ENCODE measurements at regions not wholly inside any gene's neighbourhood (a gene's known extent, or its start where the extent isn't known, plus 50 kb on each side); places are given as distances from the start of the nearest gene placed in this dataset.
"Not testable (repeated sequence)": the region's sequence is repeated elsewhere in the genome, so short reads cannot be mapped to it uniquely, and the experiment has no call there.

- H4K20me1 ChIP-seq (ENCODE audit: control insufficient read depth, insufficient read depth, low read length, poor library complexity, severe bottlenecking); H3K4me3 Mint-ChIP-seq; H3K27ac Mint-ChIP-seq; POLR2A ChIA-PET; H3K27ac ChIP-seq (ENCODE audit: low read length in 2 of 2); H3K9me3 Mint-ChIP-seq (ENCODE audit: insufficient read depth); ATAC-seq (ENCODE audit: low read depth); H3K36me3 ChIP-seq (replicated peaks in 1 of 2; ENCODE audit: control extremely low read depth in 1 of 2, control insufficient read depth in 1 of 2, extremely low read depth in 1 of 2, insufficient read depth in 2 of 2, low read length in 1 of 2); H3K9ac ChIP-seq (ENCODE audit: low read length); H3K27me3 Mint-ChIP-seq; H3K79me2 ChIP-seq (ENCODE audit: control insufficient read depth, insufficient read depth, low read length); intact Hi-C loops (cut with micrococcal nuclease); H3K4me1 ChIP-seq (ENCODE audit: control insufficient read depth in 2 of 2, insufficient read depth in 2 of 2, low read length in 2 of 2); DNase-seq; H3K4me2 ChIP-seq (replicated peaks; ENCODE audit: low read depth, low read length, poor library complexity, severe bottlenecking); H3K27me3 ChIP-seq (replicated peaks in 1 of 4; ENCODE audit: control extremely low read depth in 1 of 4, control insufficient read depth in 3 of 4, insufficient read depth in 4 of 4, low read length in 3 of 4); CTCF ChIA-PET; H3K4me3 ChIP-seq (ENCODE audit: control extremely low read depth in 1 of 5, extremely low read depth in 1 of 5, insufficient read depth in 1 of 5, low read depth in 2 of 5, low read length in 4 of 5); H3K4me1 Mint-ChIP-seq; H2AFZ ChIP-seq (ENCODE audit: insufficient read depth, low read depth, low read length, poor library complexity, severe bottlenecking): not testable (repeated sequence)
- H3K9me3 ChIP-seq (ENCODE audit: control extremely low read depth in 1 of 3, control insufficient read depth in 2 of 3, insufficient read depth in 1 of 3, low read length in 2 of 3): peaks cover 0 to 25% (median 6%) of the 10 kb centered on the region in 3 donors
- WGBS (ENCODE audit: insufficient coverage): 60% methylated on average over 3 of the region's 7 CpGs
Observed at GRCh38 chr21:9014243-9014734, 1507.1 kb upstream of the TPTE start.

- H3K4me3 ChIP-seq (ENCODE audit: control extremely low read depth in 1 of 5, extremely low read depth in 1 of 5, insufficient read depth in 1 of 5, low read depth in 2 of 5, low read length in 4 of 5); H4K20me1 ChIP-seq (ENCODE audit: control insufficient read depth, insufficient read depth, low read length, poor library complexity, severe bottlenecking); H3K27me3 ChIP-seq (replicated peaks in 1 of 4; ENCODE audit: control extremely low read depth in 1 of 4, control insufficient read depth in 3 of 4, insufficient read depth in 4 of 4, low read length in 3 of 4); H3K9ac ChIP-seq (ENCODE audit: low read length); H3K27ac Mint-ChIP-seq; H3K27me3 Mint-ChIP-seq; H3K4me1 Mint-ChIP-seq; H3K4me2 ChIP-seq (replicated peaks; ENCODE audit: low read depth, low read length, poor library complexity, severe bottlenecking); CTCF ChIA-PET; H3K4me3 Mint-ChIP-seq; ATAC-seq (ENCODE audit: low read depth); intact Hi-C loops (cut with micrococcal nuclease); POLR2A ChIA-PET; H2AFZ ChIP-seq (ENCODE audit: insufficient read depth, low read depth, low read length, poor library complexity, severe bottlenecking); H3K9me3 Mint-ChIP-seq (ENCODE audit: insufficient read depth); H3K79me2 ChIP-seq (ENCODE audit: control insufficient read depth, insufficient read depth, low read length); H3K27ac ChIP-seq (ENCODE audit: low read length in 2 of 2); H3K4me1 ChIP-seq (ENCODE audit: control insufficient read depth in 2 of 2, insufficient read depth in 2 of 2, low read length in 2 of 2); DNase-seq; H3K36me3 ChIP-seq (replicated peaks in 1 of 2; ENCODE audit: control extremely low read depth in 1 of 2, control insufficient read depth in 1 of 2, extremely low read depth in 1 of 2, insufficient read depth in 2 of 2, low read length in 1 of 2): not testable (repeated sequence)
- 58% methylated on average over 7 of the region's 8 CpGs for WGBS (ENCODE audit: insufficient coverage)
- peaks cover 0 to 25% (median 6%) of the 10 kb centered on the region in 3 donors for H3K9me3 ChIP-seq (ENCODE audit: control extremely low read depth in 1 of 3, control insufficient read depth in 2 of 3, insufficient read depth in 1 of 3, low read length in 2 of 3)
Observed at GRCh38 chr21:9015483-9016197, 1505.7 kb upstream of the TPTE start.

- WGBS (ENCODE audit: insufficient coverage): 48% methylated on average over 2 of the region's 2 CpGs
- H3K4me1 Mint-ChIP-seq; H3K4me3 ChIP-seq (ENCODE audit: control extremely low read depth in 1 of 5, extremely low read depth in 1 of 5, insufficient read depth in 1 of 5, low read depth in 2 of 5, low read length in 4 of 5); intact Hi-C loops (cut with micrococcal nuclease); H3K27ac Mint-ChIP-seq; H2AFZ ChIP-seq (ENCODE audit: insufficient read depth, low read depth, low read length, poor library complexity, severe bottlenecking); H3K27me3 Mint-ChIP-seq; H3K4me2 ChIP-seq (replicated peaks; ENCODE audit: low read depth, low read length, poor library complexity, severe bottlenecking); H3K4me3 Mint-ChIP-seq; H3K4me1 ChIP-seq (ENCODE audit: control insufficient read depth in 2 of 2, insufficient read depth in 2 of 2, low read length in 2 of 2); H3K9me3 Mint-ChIP-seq (ENCODE audit: insufficient read depth); H3K9ac ChIP-seq (ENCODE audit: low read length); ATAC-seq (ENCODE audit: low read depth); H4K20me1 ChIP-seq (ENCODE audit: control insufficient read depth, insufficient read depth, low read length, poor library complexity, severe bottlenecking); DNase-seq; CTCF ChIA-PET; H3K36me3 ChIP-seq (replicated peaks in 1 of 2; ENCODE audit: control extremely low read depth in 1 of 2, control insufficient read depth in 1 of 2, extremely low read depth in 1 of 2, insufficient read depth in 2 of 2, low read length in 1 of 2); POLR2A ChIA-PET; H3K27ac ChIP-seq (ENCODE audit: low read length in 2 of 2); H3K27me3 ChIP-seq (replicated peaks in 1 of 4; ENCODE audit: control extremely low read depth in 1 of 4, control insufficient read depth in 3 of 4, insufficient read depth in 4 of 4, low read length in 3 of 4); H3K79me2 ChIP-seq (ENCODE audit: control insufficient read depth, insufficient read depth, low read length): not testable (repeated sequence)
- H3K9me3 ChIP-seq (ENCODE audit: control extremely low read depth in 1 of 3, control insufficient read depth in 2 of 3, insufficient read depth in 1 of 3, low read length in 2 of 3): peaks cover 0 to 21% (median 3%) of the 10 kb centered on the region in 3 donors
Observed at GRCh38 chr21:9017206-9017605, 1504.2 kb upstream of the TPTE start.

- H4K20me1 ChIP-seq (ENCODE audit: control insufficient read depth, insufficient read depth, low read length, poor library complexity, severe bottlenecking); H3K27ac Mint-ChIP-seq; H3K36me3 ChIP-seq (replicated peaks in 1 of 2; ENCODE audit: control extremely low read depth in 1 of 2, control insufficient read depth in 1 of 2, extremely low read depth in 1 of 2, insufficient read depth in 2 of 2, low read length in 1 of 2); DNase-seq; H3K4me1 Mint-ChIP-seq; H3K4me1 ChIP-seq (ENCODE audit: control insufficient read depth in 2 of 2, insufficient read depth in 2 of 2, low read length in 2 of 2); H3K4me2 ChIP-seq (replicated peaks; ENCODE audit: low read depth, low read length, poor library complexity, severe bottlenecking); POLR2A ChIA-PET; H3K9me3 Mint-ChIP-seq (ENCODE audit: insufficient read depth); H3K27me3 ChIP-seq (replicated peaks in 1 of 4; ENCODE audit: control extremely low read depth in 1 of 4, control insufficient read depth in 3 of 4, insufficient read depth in 4 of 4, low read length in 3 of 4); H3K9ac ChIP-seq (ENCODE audit: low read length); H3K4me3 Mint-ChIP-seq; H3K27ac ChIP-seq (ENCODE audit: low read length in 2 of 2); H2AFZ ChIP-seq (ENCODE audit: insufficient read depth, low read depth, low read length, poor library complexity, severe bottlenecking); intact Hi-C loops (cut with micrococcal nuclease); ATAC-seq (ENCODE audit: low read depth); H3K27me3 Mint-ChIP-seq; CTCF ChIA-PET; H3K79me2 ChIP-seq (ENCODE audit: control insufficient read depth, insufficient read depth, low read length); H3K4me3 ChIP-seq (ENCODE audit: control extremely low read depth in 1 of 5, extremely low read depth in 1 of 5, insufficient read depth in 1 of 5, low read depth in 2 of 5, low read length in 4 of 5): not testable (repeated sequence)
- 88% methylated on average over 2 of the region's 5 CpGs for WGBS (ENCODE audit: insufficient coverage)
- H3K9me3 ChIP-seq (ENCODE audit: control extremely low read depth in 1 of 3, control insufficient read depth in 2 of 3, insufficient read depth in 1 of 3, low read length in 2 of 3): peaks cover 0 to 21% (median 3%) of the 10 kb centered on the region in 3 donors
Observed at GRCh38 chr21:9018731-9019253, 1502.6 kb upstream of the TPTE start.
